ENCODE measurements at regions not wholly inside any gene's neighbourhood (a gene's known extent, or its start where the extent isn't known, plus 50 kb on each side); places are given as distances from the start of the nearest gene placed in this dataset.

- no peak overlapping the region for H3K23ac ChIP-seq (ENCODE audit: insufficient read length)
- H3K79me1 ChIP-seq (ENCODE audit: low read depth, low read length) = no peaks in the 10 kb centered on the region
- no peaks in the 10 kb centered on the region for H3K36me3 ChIP-seq (ENCODE audit: control insufficient read depth in 2 of 4, insufficient read depth in 4 of 4, low read length in 3 of 4)
- peaks cover 0 to 3% (median 0%) of the 10 kb centered on the region in 4 experiments; a peak in 2 of 7 replicates for H3K4me1 ChIP-seq (replicated peaks in 1 of 4; ENCODE audit: control insufficient read depth in 3 of 4, insufficient read depth in 4 of 4, low read length in 3 of 4)
- H3K9ac ChIP-seq (replicated peaks in 1 of 4; ENCODE audit: extremely low read depth in 1 of 4, low read depth in 3 of 4, low read length in 3 of 4) = no peak overlapping the region
- H2AFZ ChIP-seq (ENCODE audit: low read length) = no peak overlapping the region
- H3K27me3 ChIP-seq (replicated peaks in 1 of 4; ENCODE audit: control insufficient read depth in 3 of 4, extremely low read depth in 1 of 4, insufficient read depth in 3 of 4, low read length in 3 of 4) = no peaks in the 10 kb centered on the region
- no peak overlapping the region for H2BK15ac ChIP-seq (ENCODE audit: low read length)
- H3K4ac ChIP-seq (replicated peaks; ENCODE audit: insufficient read length, low read depth, low read length) = no peak overlapping the region
- no peak overlapping the region for H2BK5ac ChIP-seq (ENCODE audit: low read depth, low read length)
- no peak overlapping the region for H3K27ac ChIP-seq (ENCODE audit: low read depth, low read length)
- H3K9me3 ChIP-seq (ENCODE audit: insufficient read depth in 2 of 2, low read depth in 1 of 2, low read length in 1 of 2) = no peaks in the 10 kb centered on the region
- no peak overlapping the region for H3K14ac ChIP-seq (ENCODE audit: insufficient read length)
- H3K79me2 ChIP-seq (ENCODE audit: control insufficient read depth in 1 of 2, insufficient read depth in 2 of 2, low read length in 2 of 2) = no peaks in the 10 kb centered on the region
- H2AK5ac ChIP-seq (ENCODE audit: low read depth, low read length) = no peak overlapping the region; the same call in 1 of the 2 replicates
- no peak overlapping the region for H4K5ac ChIP-seq (ENCODE audit: insufficient read length, low read depth, low read length)
- no peak overlapping the region for H3K4me3 ChIP-seq (ENCODE audit: extremely low read depth in 1 of 4, insufficient read depth in 2 of 4, low read depth in 3 of 4, low read length in 4 of 4)
- H3K18ac ChIP-seq (ENCODE audit: extremely low read depth, low read length) = 0 out of 2 replicates have a peak overlapping the region, but pooled peaks have one; percentile 15
- H4K91ac ChIP-seq (replicated peaks; ENCODE audit: insufficient read length, low read length) = no peak overlapping the region
- H2BK12ac ChIP-seq (ENCODE audit: low read depth, low read length) = no peak overlapping the region
- no peak overlapping the region for H2BK20ac ChIP-seq (ENCODE audit: low read length)
- H3K4me2 ChIP-seq (ENCODE audit: insufficient read depth in 1 of 2, low read depth in 2 of 2, low read length in 2 of 2) = no peak overlapping the region
- H3K56ac ChIP-seq (replicated peaks; ENCODE audit: insufficient read length, low read depth, low read length) = no peak overlapping the region
- CTCF ChIA-PET (ENCODE audit: partially characterized antibody) = no interaction called here
- POLR2A ChIA-PET (ENCODE audit: partially characterized antibody) = interaction anchor here (1.2 kb wide), 1 partner anchor 103 kb away, joined by 3 read pairs; no protein-coding TSS in a partner anchor
- DNase-seq (ENCODE audit: low read depth in 1 of 2, low spot score in 2 of 2) (no peak), FAIRE-seq (no peak)
- H4K8ac ChIP-seq (ENCODE audit: extremely low read depth, insufficient read depth, low read length) = no peak overlapping the region
- no peaks in the 10 kb centered on the region for H4K20me1 ChIP-seq (replicated peaks in 1 of 2; ENCODE audit: control insufficient read depth in 1 of 2, insufficient read depth in 2 of 2, low read length in 2 of 2)
- no peaks in the 10 kb centered on the region; the same call in 1 of the 2 replicates for H3K23me2 ChIP-seq (ENCODE audit: low read depth, low read length)
- WGBS, 2 experiments (ENCODE audit: extremely low coverage in 1 of 2, insufficient coverage in 1 of 2, insufficient read length in 1 of 2, insufficient replicate concordance in 2 of 2, low coverage in 1 of 2, low lambda C conversion rate in 2 of 2, missing lambda C conversion rate in 1 of 2) = 87% methylated on average over 3 of the region's 3 CpGs; no CpG with 5 or more reads in 1 of the 2 experiments
- H2BK120ac ChIP-seq (replicated peaks; ENCODE audit: low read depth, low read length) = no peak overlapping the region
- TF ChIP-seq SIX5 (IDR thresholded peaks at IDR 0.05; ENCODE audit: low read depth, low read length) = no peak
- no peak for TF ChIP-seq SUZ12 (IDR thresholded peaks at IDR 0.05; ENCODE audit: low read length)
- no peak for TF ChIP-seq TCF12 (IDR thresholded peaks at IDR 0.05; ENCODE audit: low read depth, low read length)
- TF ChIP-seq TAF1 (IDR thresholded peaks at IDR 0.05; ENCODE audit: low read depth, low read length) = no peak
- no peak for TF ChIP-seq ATF2 (IDR thresholded peaks at IDR 0.05; ENCODE audit: low read length)
- TF ChIP-seq POU5F1 (IDR thresholded peaks at IDR 0.05; ENCODE audit: low read depth, low read length) = no peak
- TF ChIP-seq BRCA1 (IDR thresholded peaks at IDR 0.05; ENCODE audit: low read depth, low read length) = no peak
- no peak for TF ChIP-seq TEAD4 (IDR thresholded peaks at IDR 0.05; ENCODE audit: low read depth, low read length)
- no peak for TF ChIP-seq BCL11A (IDR thresholded peaks at IDR 0.05; ENCODE audit: low read depth in 2 of 2, low read length in 2 of 2)
- TF ChIP-seq HDAC2 (IDR thresholded peaks at IDR 0.05; ENCODE audit: borderline replicate concordance in 1 of 2, low read depth in 2 of 2, low read length in 2 of 2) = no peak
- no peak for TF ChIP-seq JUND (IDR thresholded peaks at IDR 0.05; ENCODE audit: low read length)
- TF ChIP-seq RFX5 (IDR thresholded peaks at IDR 0.05; ENCODE audit: borderline replicate concordance, low read depth, low read length) = no peak
Measured at GRCh38 chr1:59006289-59006658, 222.4 kb upstream of the JUN start.

Data from H1 (cell line).